T-helper 2 cell treated with Interferon-gamma antibody and Interleukin-4, amounts not matched to agents 100 ng/mL and 5 ng/mL, for 36 hours (primary cell): ENCODE measurements at regions not wholly inside any gene's neighbourhood (a gene's known extent, or its start where the extent isn't known, plus 50 kb on each side); places are given as distances from the start of the nearest gene placed in this dataset.
"Not testable (repeated sequence)": the region's sequence is repeated elsewhere in the genome, so short reads cannot be mapped to it uniquely, and the experiment has no call there.

Source experiments
- intact Hi-C: fragments of 100-400 bp; cut with micrococcal nuclease; formaldehyde crosslinking; loops from one replicate; pipeline ENCODE4 v1.15.1; 2023

DNA sequence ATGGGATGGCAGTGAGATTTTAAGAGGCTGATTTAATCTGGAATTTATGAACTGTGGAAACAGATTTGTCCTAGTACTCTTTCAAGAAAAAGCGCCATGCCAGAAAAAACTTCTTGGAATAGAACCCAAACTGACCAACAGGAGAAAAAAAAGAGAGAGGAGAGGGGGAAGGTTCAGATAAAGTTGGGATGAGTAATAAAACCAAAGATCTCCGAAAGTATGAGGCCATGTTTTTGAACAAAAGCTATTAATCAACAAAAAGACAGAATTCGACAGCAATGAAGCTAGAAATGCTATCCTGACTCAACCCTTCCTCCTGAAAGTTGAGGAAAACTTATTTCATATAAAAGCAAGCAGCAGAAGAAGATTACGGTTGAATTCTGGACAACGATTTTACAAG, 135.5 kb downstream of the CEMIP2 start:
- intact Hi-C loops = no loop called here

DNA sequence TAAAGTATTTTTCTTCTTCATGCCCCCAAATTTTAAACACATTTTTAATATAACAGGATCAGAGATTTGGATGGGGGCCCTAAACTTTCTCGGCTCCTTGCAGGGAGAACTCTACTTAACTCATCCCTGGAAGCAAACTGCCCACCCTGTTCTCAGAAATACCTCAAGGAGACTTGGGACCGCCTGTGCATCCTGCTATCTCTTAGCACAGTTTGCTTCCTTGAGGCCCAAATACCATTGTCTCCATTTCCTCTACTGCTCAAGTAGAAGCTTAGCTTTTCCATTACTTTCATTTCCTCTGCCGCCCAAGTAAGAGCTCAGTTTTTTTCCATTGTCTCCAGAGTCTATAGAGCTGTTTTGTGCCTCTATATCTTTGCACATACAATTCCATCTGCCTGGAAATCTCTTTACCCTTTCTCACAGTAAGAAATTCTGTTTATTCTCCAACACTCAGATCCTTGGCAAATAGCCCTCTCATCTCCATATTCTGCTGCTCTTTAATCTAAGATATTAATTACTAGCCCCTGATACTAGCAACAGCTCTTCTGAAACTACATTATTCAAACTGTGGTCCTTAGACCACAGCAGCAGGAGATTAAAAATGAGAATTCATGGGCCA, 137.8 kb downstream of the CEMIP2 start:
- intact Hi-C loops = no loop called here

DNA sequence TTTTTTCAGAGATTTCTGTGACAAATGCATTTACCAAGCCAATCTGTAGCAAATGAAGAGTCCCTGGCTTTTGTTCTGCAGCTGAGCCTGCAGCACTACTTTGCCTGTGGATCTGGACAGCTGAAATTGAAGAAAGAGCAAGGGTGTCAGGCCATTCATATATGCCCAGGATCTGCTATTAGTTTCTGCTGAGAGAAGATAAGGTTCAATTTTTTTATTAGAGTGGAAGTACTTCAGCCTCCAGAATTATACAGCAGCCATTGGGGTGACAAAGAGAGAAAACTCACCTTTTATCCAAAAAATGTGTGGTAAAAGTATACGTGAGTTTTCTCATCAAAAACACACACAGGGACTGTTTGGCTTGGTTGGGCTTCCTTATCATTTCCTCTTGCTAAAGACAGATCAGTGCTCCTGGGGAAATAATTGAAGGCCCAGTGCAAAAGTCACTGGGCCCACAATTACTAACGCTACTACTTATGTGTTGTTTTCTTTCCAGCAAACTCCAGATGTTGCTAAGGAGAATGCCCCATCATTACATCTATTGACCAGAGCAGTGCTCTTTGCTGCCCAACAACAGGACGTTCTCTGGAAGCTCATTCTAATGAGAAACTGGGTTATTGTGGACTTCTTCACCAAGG, 138.6 kb downstream of the CEMIP2 start:
- intact Hi-C loops = no loop called here

DNA sequence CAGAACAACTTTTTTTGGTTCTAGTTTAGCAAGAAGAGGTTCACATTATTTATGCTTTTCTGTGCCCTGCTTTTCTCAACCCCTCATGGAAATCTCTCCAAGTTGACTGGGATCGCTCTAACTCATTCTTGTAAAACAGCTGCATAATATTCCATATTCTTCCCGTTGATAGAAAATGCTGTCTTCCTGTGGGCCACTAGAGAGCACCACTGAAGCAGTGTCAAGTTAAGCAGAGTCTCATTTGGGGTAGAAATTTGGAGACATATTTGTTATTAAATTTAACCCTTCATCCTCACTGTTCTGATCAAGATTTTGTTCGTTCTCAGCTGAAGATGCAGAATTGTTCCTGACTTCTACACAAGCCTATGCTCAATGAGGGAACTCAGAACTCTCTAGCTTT, 140.1 kb downstream of the CEMIP2 start:
- intact Hi-C loops = loop anchor here (1.0 kb wide), 1 partner anchor 141 kb away; no protein-coding TSS in a partner anchor

DNA sequence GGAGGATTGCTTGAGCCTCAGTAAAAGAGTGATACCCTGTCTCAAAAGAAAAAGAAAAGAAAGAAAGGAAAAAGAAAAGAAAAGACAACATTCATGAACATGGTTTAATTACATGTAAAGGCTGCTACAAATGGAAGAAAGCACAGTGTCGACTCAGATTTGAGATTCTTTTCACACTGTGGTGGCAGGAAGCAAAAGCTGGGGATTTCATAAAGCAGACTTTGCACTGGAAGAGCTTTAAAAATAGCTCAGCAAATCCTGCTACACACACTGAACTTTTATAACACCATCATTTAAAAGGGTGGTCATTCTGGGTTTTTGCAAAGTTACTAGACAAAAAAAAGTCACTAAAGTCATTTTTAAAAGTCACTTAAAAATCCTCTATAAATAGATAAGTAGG, 140.8 kb downstream of the CEMIP2 start:
- intact Hi-C loops = no loop called here

DNA sequence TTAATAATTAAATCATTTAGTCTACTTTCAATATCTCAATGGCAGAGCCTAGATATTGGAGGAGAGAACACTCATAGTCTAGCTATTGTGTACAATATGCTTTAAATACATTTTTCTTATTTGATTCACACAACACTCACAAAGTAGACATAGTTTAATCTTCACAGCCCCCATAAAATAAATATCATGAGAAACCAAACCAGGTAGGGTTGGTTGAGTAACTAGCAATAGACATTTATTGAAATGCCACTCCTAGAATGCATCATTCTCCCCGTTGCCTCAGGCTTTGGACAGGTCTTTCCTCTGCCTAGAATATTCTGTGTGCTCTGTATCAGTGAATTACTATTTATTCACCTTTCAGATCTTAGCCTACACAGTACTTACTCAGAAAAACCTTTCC, 141.9 kb downstream of the CEMIP2 start:
- intact Hi-C loops = no loop called here

DNA sequence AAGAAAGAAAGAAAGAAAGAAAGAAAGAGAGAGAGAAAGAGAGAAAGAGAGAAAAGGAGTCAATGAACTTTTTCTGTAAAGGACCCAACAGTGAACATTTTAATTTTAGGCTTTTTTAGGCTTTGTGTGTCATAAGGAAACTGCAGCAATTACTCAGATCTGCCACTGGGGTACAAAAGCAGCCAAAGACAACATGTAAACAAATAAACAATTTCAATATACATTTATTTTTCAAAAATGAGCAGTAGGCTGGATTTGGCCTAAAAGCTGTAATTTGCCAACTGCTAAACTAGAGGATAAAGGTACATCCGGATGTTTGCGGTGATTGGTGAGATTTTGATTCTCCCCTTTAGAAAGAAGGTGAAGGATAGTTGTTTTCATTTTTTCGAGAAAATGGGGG, 143.6 kb downstream of the CEMIP2 start:
- intact Hi-C loops = no loop called here

DNA sequence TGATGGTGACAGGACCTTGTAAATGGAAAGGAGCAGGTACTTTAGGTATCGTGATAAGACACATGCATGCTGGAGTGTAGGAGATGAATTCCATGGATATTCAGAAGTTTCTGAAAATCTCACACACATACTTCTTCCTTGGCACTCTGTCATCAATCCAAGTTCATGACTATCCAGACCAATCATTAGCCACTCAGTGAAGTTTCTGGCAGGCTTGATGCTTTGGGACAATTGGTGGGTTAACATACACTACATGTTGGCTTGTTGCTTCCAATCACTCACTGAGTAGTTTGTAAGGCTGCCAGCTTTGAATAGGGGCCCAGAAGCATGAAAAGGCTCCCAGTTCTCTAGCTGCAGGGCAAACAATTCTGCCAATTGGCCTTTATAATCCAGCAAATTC, 147.6 kb downstream of the CEMIP2 start:
- intact Hi-C loops = no loop called here

DNA sequence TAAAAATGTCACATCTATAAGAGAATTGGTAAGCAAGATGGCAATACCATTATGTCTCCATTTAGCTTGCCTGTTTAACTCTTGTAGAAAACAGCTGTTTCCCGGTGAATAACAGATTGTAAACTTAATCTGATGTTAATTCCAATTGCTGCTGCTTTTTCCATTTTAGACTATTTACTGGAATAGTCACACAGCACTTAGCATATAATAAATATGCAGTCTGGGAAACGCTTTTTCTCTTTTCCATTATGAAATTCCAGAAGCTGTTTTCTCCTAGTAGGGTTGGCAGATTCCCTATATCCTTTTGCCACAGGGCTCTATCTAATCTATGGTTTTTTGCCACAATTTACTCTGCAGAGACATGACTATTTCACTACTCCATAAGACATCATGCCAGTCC, 148.0 kb downstream of the CEMIP2 start:
- intact Hi-C loops = no loop called here

DNA sequence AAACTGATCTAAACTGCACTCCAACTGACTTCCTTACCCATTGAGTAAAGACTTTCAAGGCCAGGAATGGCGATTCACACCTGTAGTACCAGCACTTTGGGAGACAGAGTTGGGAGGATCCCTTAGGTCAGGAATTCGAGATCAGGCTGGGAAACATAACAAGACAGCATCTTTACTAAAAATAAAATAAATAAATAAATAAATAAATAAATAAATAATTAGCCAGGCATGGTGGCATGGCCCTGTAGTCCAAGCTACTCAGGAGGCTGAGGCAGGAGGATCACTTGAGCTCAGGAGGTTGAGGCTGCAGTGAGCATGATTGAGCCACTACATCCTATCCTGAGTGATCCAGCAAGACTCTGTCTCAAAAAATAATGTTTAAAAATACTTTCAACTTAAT, 148.4 kb downstream of the CEMIP2 start:
- intact Hi-C loops = no loop called here

DNA sequence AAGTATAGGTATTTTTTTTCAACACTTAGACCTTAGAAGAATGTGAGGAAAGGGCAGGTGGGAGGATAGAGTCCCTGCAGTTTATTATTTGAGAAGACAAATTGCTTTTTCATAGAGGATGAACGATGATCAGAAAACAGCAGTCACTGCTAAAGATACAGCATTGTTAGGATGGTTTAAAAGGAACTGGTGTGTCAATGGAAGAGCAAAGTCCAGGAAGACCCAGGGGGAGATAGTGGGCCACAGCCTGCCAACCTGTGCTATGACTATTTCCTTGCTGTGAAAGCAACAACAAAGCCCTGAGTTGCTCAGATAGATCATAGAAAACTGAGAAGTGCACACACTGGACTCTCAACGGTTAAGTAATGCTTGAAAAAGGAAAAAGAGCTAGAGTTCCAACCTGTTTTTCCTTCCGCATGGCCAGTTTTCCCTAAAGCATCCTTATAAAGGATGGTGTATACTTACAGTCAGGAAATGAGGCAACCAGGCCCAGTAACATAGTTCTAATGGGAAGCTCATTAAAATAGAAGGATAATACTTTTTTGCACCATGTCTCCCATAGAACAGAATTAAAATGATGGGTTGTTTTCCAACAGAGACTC, 153.8 kb downstream of the CEMIP2 start:
- intact Hi-C loops = no loop called here

DNA sequence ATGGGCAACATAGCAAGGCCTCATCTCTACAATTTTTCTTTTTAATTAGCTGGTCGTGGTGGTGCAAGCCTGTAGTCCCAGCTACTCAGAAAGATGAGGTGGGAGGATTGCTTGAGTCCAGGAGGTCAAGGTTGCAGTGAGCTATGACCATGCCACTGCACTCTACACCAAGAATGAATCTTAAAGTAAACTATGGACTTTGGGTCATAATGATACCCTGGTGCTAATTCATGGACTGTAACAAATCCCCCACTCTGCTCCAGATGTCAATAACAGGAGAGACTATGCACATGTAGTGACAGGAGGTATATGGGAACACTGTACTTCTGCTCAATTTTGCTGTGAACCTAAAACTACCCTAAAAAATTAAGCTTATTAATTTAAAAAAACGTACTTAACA, 155.4 kb downstream of the CEMIP2 start:
- intact Hi-C loops = no loop called here

DNA sequence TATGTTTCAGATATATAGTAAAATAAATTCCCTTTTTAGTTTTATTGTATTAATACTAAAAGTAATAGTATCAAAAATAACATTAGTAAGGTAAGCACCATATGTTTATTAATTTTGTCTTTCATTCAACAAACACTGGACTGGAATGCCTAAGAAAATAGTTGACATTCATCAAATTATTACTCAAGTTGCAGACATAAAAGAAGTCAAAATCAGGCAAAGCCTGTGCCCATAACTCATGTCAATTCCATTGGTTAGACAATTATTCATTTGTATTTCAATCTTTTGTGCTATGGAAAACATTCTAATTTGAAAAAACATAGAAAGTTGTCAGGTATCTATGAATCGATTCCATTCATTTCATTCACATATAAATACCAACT, 158.9 kb downstream of the CEMIP2 start:
- intact Hi-C loops = loop anchor here (10.0 kb wide), 1 partner anchor 305 kb away; the partner anchor contains the start of genes ABHD17B and C9orf85

DNA sequence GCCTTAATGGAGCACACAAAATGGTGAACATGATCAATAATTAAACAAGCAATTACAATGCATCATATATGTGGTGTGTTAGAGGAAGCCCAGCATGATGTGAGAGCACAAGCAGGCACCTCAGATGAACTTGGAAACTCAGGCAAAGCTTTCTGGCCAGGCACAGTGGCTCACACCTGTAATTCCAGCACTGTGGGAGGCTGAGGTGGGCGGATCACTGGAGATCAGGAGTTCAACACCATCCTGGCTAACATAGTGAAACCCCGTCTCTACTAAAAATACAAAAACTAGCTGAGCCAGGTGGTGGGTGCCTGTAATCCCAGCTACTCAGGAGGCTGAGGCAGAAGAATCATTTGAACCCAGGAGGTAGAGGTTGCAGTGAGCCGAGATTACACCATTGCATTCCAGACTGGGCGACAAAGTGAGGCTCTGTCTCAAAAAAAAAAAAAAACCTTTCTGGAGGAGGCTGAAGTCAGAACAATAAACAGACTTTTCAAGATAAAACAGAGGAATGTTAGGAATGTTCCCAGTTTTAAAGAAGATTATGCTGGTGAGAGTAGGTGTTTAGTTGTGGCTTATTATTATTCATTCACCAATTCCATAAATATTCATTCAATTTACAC, 159.4 kb downstream of the CEMIP2 start:
- intact Hi-C loops = loop anchor here (10.0 kb wide), 1 partner anchor 306 kb away; the partner anchor contains the start of genes ABHD17B and C9orf85

DNA sequence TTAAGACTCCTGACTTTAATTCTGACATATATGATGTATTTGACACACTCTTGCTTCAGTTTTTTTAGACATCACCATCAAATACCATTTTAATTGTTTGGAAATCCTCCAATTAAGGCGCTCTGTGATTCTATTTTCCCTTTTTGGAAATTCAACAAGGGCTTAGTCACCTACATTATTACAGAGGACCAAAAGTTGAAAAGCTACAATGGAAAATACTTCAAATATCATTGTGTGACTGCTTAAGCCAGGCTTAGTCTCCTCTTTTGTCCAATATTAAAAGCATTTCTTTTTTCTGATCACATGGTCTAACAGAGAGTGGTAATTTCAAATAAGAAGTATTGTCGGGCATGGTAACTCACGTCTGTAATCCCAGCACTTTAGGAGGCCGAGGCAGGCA, 160.3 kb downstream of the CEMIP2 start:
- intact Hi-C loops = loop anchor here (10.0 kb wide), 1 partner anchor 307 kb away; the partner anchor contains the start of genes ABHD17B and C9orf85

DNA sequence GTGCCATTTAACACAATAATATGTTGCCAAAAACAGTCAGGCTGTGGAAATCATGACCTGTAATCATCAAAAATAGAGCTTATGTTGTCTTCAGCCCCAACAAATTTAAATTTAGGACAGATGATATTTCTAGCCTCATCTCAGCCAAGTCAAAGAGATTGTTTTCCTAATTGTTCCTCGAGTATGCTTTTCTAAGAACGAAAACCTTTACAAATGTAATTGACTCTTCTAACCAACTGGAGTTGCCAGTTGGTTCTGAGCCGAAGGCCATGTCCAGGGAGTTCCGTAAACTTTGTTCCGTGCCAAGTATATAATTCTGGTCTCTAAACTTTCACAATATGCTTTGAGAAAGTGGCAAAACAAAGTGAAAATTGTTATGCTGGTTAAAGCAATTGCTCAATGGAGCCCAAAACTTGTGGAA, 160.8 kb downstream of the CEMIP2 start:
- intact Hi-C loops = loop anchor here (10.0 kb wide), 1 partner anchor 307 kb away; the partner anchor contains the start of genes ABHD17B and C9orf85

DNA sequence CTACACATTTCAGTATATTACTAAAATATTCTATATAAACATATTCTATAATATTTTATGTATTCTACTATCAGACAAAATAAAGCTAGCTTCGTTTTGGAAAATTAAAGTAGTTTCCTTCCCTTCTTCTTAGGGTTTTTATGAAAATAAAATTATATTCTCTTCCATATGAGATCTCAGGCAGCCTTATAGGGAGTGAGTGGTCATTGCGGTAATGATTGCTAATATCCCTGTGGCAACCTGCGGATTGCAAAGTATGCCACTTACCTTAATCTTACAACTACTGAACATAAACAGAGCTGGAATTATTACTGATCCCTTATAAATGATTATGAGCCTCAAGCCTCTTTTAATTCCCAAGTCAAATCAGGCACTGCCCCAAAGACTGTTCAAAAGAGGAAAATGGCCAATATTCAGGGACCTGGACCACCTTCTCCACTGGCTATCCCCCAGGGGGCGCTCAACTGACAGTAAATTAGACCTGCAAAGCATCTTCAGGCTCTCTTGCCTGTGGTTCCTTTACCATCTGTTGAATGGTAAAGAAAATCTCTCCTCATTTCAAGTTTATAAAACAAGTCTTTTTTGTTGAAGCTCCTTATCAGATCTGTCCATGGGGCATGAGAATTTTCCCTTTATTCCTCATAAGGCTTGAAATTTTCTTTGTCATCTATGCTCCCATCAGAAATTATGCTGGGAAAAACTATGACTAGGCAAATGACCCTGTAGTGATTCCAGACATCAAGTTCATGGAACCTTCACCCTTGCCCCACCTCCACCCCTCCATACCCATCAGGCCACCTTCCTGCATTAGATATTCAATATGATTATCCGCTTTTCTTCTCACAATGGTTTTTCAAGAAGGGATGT, 163.9 kb downstream of the CEMIP2 start:
- intact Hi-C loops = loop anchor here (1.0 to 10.0 kb wide), 7 partner anchors 112 to 421 kb away; partner anchors contain the start of genes ABHD17B and C9orf85

DNA sequence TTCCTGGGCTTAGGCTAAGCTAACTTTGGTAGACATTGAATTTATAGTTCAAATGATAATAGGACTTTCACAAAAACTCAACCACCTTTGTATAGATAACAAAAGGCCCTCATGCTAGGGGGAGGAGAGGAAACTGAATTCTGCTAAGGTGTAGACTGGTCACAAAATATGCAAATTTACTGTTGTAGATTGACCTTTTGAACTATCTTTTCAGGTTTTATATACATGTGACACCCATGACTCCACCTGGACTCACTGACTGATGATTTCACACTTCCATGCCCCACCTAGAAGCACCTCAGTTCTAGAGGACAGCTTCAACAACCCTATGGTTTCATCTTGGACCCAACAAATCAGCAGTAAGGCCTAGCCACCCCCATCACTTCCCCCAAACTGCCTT, 165.7 kb downstream of the CEMIP2 start:
- intact Hi-C loops = loop anchor here (10.0 kb wide), 1 partner anchor 312 kb away; the partner anchor contains the start of genes ABHD17B and C9orf85

DNA sequence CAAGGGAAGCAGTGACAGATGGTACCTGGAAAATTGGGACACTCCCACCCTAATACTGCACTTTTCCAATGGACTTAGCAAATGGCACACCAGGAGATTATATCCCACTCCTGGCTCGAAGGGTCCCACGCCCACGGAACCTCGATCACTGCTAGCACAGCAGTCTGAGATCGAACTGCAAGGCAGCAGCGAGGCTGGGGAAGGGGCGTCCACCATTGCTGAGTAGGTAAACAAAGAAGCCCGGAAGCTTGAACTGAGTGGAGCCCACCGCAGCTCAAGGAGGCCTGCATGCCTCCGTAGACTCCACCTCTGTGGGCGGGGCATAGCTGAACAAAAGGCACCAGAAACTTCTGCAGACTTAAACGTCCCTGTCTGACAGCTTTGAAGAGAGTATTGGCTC, 172.6 kb downstream of the CEMIP2 start:
- intact Hi-C loops = not testable (repeated sequence)

DNA sequence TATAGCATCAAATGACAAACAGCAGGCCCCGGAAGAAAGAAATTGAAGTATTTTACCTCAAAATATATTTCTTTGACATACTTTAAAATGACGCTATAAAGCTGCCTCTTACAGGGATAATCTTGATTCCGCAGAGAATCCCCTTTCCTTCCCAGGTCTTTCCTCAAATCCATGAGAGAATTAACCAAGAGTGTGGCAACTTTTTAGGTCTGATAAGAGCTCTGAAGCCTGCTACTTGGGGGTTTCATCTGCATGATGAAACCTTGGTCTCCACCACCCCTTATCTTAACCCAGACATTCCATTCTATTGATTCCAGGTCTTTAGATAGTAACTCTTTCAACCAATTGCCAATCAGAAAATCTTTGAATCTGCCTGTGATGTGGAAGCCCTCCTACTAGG, 173.8 kb downstream of the CEMIP2 start:
- intact Hi-C loops = no loop called here

DNA sequence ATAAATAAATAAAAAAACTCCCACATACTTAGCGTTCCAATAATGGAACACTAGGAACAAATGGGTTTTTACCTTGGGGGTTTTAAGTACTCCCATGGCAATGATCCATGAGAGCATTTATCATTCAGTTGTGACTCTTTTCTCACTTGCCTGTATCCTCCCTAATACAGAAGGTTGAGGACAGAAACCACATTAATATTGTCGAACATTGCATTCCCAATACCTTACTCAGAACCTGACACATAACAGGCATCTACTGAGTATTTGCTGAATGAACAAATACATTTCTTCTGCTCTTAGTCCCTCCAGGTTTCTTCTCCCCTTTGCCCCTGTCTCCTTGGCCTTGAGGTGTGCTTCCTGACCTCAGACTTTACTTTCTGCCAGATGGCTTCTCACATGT, 175.9 kb downstream of the CEMIP2 start:
- intact Hi-C loops = no loop called here
